ENCODE measurements at regions not wholly inside any gene's neighbourhood (a gene's known extent, or its start where the extent isn't known, plus 50 kb on each side); places are given as distances from the start of the nearest gene placed in this dataset.

- in situ Hi-C loops (cut with MboI) (no loop called here), intact Hi-C loops (cut with micrococcal nuclease; ENCODE audit: unreplicated experiment) (no loop called here)
- Histone ChIP-seq H3K79me2 (ENCODE audit: control insufficient read depth, insufficient read depth, low read length) (no peaks in the 10 kb centered on the region), H3K4me1 (ENCODE audit: control insufficient read depth, insufficient read depth, low read length) (no peaks in the 10 kb centered on the region), H3K9ac (ENCODE audit: control insufficient read depth, insufficient read depth, low read length) (no peak overlapping the region), H3K27me3 (replicated peaks in 1 of 2; ENCODE audit: control insufficient read depth in 2 of 2, insufficient read depth in 2 of 2, low read length in 1 of 2) (no peaks in the 10 kb centered on the region), H4K20me1 (ENCODE audit: control insufficient read depth, insufficient read depth) (no peaks in the 10 kb centered on the region), H3K4me2 (ENCODE audit: control insufficient read depth, insufficient read depth) (no peak overlapping the region), H3K27ac (ENCODE audit: control insufficient read depth, insufficient read depth) (no peak overlapping the region), H3K4me3 (no peak overlapping the region), H3K9me3 (replicated peaks; ENCODE audit: control insufficient read depth, insufficient read depth, low read length) (no peaks in the 10 kb centered on the region), H3K36me3 (ENCODE audit: control insufficient read depth in 2 of 2, insufficient read depth in 2 of 2, low read length in 1 of 2) (no peaks in the 10 kb centered on the region), H2AFZ (ENCODE audit: control insufficient read depth, low read depth, low read length) (no peak overlapping the region)
- TF ChIP-seq SIN3A (IDR thresholded peaks at IDR 0.05; ENCODE audit: low read depth, low read length) = no peak
- no peak for TF ChIP-seq TCF7 (IDR thresholded peaks at IDR 0.05; ENCODE audit: borderline replicate concordance)
- TF ChIP-seq ZSCAN29 (IDR thresholded peaks at IDR 0.05) = no peak
- TF ChIP-seq RFX5 (IDR thresholded peaks at IDR 0.05; ENCODE audit: low read depth, low read length) = no peak
- no peak for TF ChIP-seq TCF12 (IDR thresholded peaks at IDR 0.05; ENCODE audit: low read depth, low read length)
- TF ChIP-seq RUNX3 (IDR thresholded peaks at IDR 0.05; ENCODE audit: low read length) = no peak
- no TSS peak for BruUV-seq (replicated peaks)
- no peak for FAIRE-seq
- POLR2A ChIA-PET = no interaction called here
- RAD21 ChIA-PET (ENCODE audit: unreplicated experiment) = no interaction called here
- CTCF ChIA-PET = no interaction called here
- 3% methylated on average over 3 of the region's 3 CpGs for WGBS (ENCODE audit: insufficient coverage, insufficient replicate concordance, low lambda C conversion rate, missing lambda C conversion rate)
- SMC1A ChIA-PET (ENCODE audit: uncharacterized antibody, unreplicated experiment) = no interaction called here
- no peak for ATAC-seq
- no peak for DNase-seq (ENCODE audit: low read depth, low spot score)
These were observed 575.2 kb upstream of the TPK1 start for GRCh38 chr7:145411066-145411465.

- H3K4me3 ChIP-seq = no peak overlapping the region
- H3K79me2 ChIP-seq (ENCODE audit: control insufficient read depth, insufficient read depth, low read length) = no peaks in the 10 kb centered on the region
- 0% methylated on average over 1 of the region's 1 CpG for WGBS (ENCODE audit: insufficient coverage, insufficient replicate concordance, low lambda C conversion rate, missing lambda C conversion rate)
- intact Hi-C loops (cut with micrococcal nuclease; ENCODE audit: unreplicated experiment) = no loop called here
- ATAC-seq = no peak
- no peak overlapping the region for H3K4me2 ChIP-seq (ENCODE audit: control insufficient read depth, insufficient read depth)
- no peaks in the 10 kb centered on the region for H3K9me3 ChIP-seq (replicated peaks; ENCODE audit: control insufficient read depth, insufficient read depth, low read length)
- SMC1A ChIA-PET (ENCODE audit: uncharacterized antibody, unreplicated experiment) = no interaction called here
- no TSS peak for BruUV-seq (replicated peaks)
- no peaks in the 10 kb centered on the region for H4K20me1 ChIP-seq (ENCODE audit: control insufficient read depth, insufficient read depth)
- H3K9ac ChIP-seq (ENCODE audit: control insufficient read depth, insufficient read depth, low read length) = no peak overlapping the region
- no peaks in the 10 kb centered on the region for H3K4me1 ChIP-seq (ENCODE audit: control insufficient read depth, insufficient read depth, low read length)
- no peak for FAIRE-seq
- CTCF ChIA-PET = no interaction called here
- H3K27me3 ChIP-seq (replicated peaks in 1 of 2; ENCODE audit: control insufficient read depth in 2 of 2, insufficient read depth in 2 of 2, low read length in 1 of 2) = no peaks in the 10 kb centered on the region
- RAD21 ChIA-PET (ENCODE audit: unreplicated experiment) = no interaction called here
- no peaks in the 10 kb centered on the region for H3K36me3 ChIP-seq (ENCODE audit: control insufficient read depth in 2 of 2, insufficient read depth in 2 of 2, low read length in 1 of 2)
- no peak overlapping the region for H2AFZ ChIP-seq (ENCODE audit: control insufficient read depth, low read depth, low read length)
- POLR2A ChIA-PET = interaction anchor here (0.6 kb wide), 1 partner anchor 890 kb away, joined by 6 read pairs; no protein-coding TSS in a partner anchor
- no peak overlapping the region for H3K27ac ChIP-seq (ENCODE audit: control insufficient read depth, insufficient read depth)
- in situ Hi-C loops (cut with MboI) = no loop called here
- no peak for DNase-seq (ENCODE audit: low read depth, low spot score)
- no peak for TF ChIP-seq CEBPB (IDR thresholded peaks at IDR 0.05; ENCODE audit: borderline replicate concordance in 1 of 2, low read depth in 2 of 2, low read length in 2 of 2)
- no peak for TF ChIP-seq RAD51 (IDR thresholded peaks at IDR 0.05)
- no peak for TF ChIP-seq BRCA1 (IDR thresholded peaks at IDR 0.05; ENCODE audit: low read depth, low read length)
- no peak for TF ChIP-seq SIX5 (IDR thresholded peaks at IDR 0.05; ENCODE audit: low read depth, low read length, severe bottlenecking)
- no peak for TF ChIP-seq NFXL1 (IDR thresholded peaks at IDR 0.05; ENCODE audit: borderline replicate concordance)
- no peak for TF ChIP-seq USF1 (IDR thresholded peaks at IDR 0.05; ENCODE audit: borderline replicate concordance, extremely low read length, insufficient read depth, low read depth, low read length)
- no peak for TF ChIP-seq BCL3 (IDR thresholded peaks at IDR 0.05; ENCODE audit: borderline replicate concordance, insufficient read depth, low read depth, low read length, poor library complexity, severe bottlenecking)
- TF ChIP-seq CBX3 (IDR thresholded peaks at IDR 0.05; ENCODE audit: borderline replicate concordance, low read depth) = no peak
- no peak for TF ChIP-seq CHD2 (IDR thresholded peaks at IDR 0.05; ENCODE audit: borderline replicate concordance, low read depth, low read length)
These were observed 562.9 kb upstream of the TPK1 start for GRCh38 chr7:145398758-145399157.
